SU-DHL-6 (cell line): ENCODE measurements at regions not wholly inside any gene's neighbourhood (a gene's known extent, or its start where the extent isn't known, plus 50 kb on each side); places are given as distances from the start of the nearest gene placed in this dataset.
"Not testable (repeated sequence)": the region's sequence is repeated elsewhere in the genome, so short reads cannot be mapped to it uniquely, and the experiment has no call there.

Source experiments
- H2AFZ ChIP-seq: fragments of 200-600 bp; sonication (generic); 2 replicates; pipeline ENCODE4 v1.6.1; 2014; ENCODE audit warnings: low read depth, mild to moderate bottlenecking, moderate library complexity, mixed read lengths, antibody characterized with exemption, low read length; ENCODE audit not compliant: severe bottlenecking
- H3F3A ChIP-seq: fragments of 200-600 bp; shearing (Covaris generic); 2 replicates; pipeline ENCODE4 v1.6.0; 2016; ENCODE audit warnings: antibody characterized with exemption, mild to moderate bottlenecking; ENCODE audit not compliant: insufficient read depth
- H3K27ac ChIP-seq: fragments of 200-600 bp; sonication (generic); 2 replicates; pipeline ENCODE4 v1.5.1; 2016; ENCODE audit warnings: low read depth, mild to moderate bottlenecking, low read length, moderate library complexity, mixed read lengths
- H3K27me3 ChIP-seq: fragments of 200-600 bp; sonication (generic), shearing (Covaris generic); 2 replicates; pipeline ENCODE4 v1.6.0; 2014; ENCODE audit warnings: mild to moderate bottlenecking, low read length
- H3K36me3 ChIP-seq: fragments of 200-600 bp; sonication (generic); 2 replicates; pipeline ENCODE4 v1.6.1; 2014; ENCODE audit warnings: mild to moderate bottlenecking, low read length, mixed read lengths
- H3K4me2 ChIP-seq: fragments of 300-600, 200-600 bp; shearing (Covaris generic), sonication (generic); 2 replicates; pipeline ENCODE4 v1.6.0; 2014; ENCODE audit warnings: low read length, low read depth, mild to moderate bottlenecking; ENCODE audit not compliant: poor library complexity, severe bottlenecking
- H3K4me3 ChIP-seq: fragments of 200-600 bp; sonication (generic); 2 replicates; pipeline ENCODE4 v1.5.1; 2014; ENCODE audit warnings: antibody characterized with exemption, low read length, mild to moderate bottlenecking, mixed read lengths; ENCODE audit not compliant: insufficient read depth, poor library complexity, severe bottlenecking
- H3K79me2 ChIP-seq: fragments of 200-600 bp; sonication (generic); 2 replicates; pipeline ENCODE4 v1.6.1; 2014; ENCODE audit warnings: mild to moderate bottlenecking, low read length, moderate library complexity; ENCODE audit not compliant: insufficient read depth
- H3K9ac ChIP-seq: fragments of 200-600 bp; sonication (generic); 2 replicates; pipeline ENCODE4 v1.7.0; 2014; ENCODE audit warnings: mild to moderate bottlenecking, low read length
- H3K9me2 ChIP-seq: fragments of 200-600 bp; sonication (generic); replicated peaks from 2 replicates; pipeline ENCODE4 v1.6.1; 2014; ENCODE audit warnings: low read length; ENCODE audit not compliant: insufficient read depth
- H3K9me3 ChIP-seq: fragments of 200-600 bp; sonication (generic); 2 replicates; pipeline ENCODE4 v1.6.1; 2014; ENCODE audit warnings: low read length, mixed read lengths; ENCODE audit not compliant: insufficient read depth
- H4K20me1 ChIP-seq: fragments of 200-600 bp; sonication (generic); 2 replicates; pipeline ENCODE4 v1.6.1; 2014; ENCODE audit warnings: low read depth, mild to moderate bottlenecking, antibody characterized with exemption, low read length, moderate library complexity, mixed read lengths
- CTCF ChIP-seq: fragments of 200-600 bp; sonication (generic); IDR thresholded peaks from one replicate; pipeline ENCODE4 v1.5.1; 2017; ENCODE audit warnings: antibody characterized with exemption, mild to moderate bottlenecking, low read length, moderate library complexity; ENCODE audit not compliant: insufficient read depth, poor library complexity, severe bottlenecking
- EZH2phosphoT487 ChIP-seq: fragments of 200-600 bp; sonication (generic), shearing (Covaris generic); conservative IDR thresholded peaks from 2 replicates; pipeline ENCODE4 v1.6.1; 2018; ENCODE audit warnings: mild to moderate bottlenecking, antibody characterized with exemption, low read length, moderate library complexity, mixed read lengths

GRCh38 chr7:149689291-149689721, 84.1 kb downstream of the ZNF467 start:
- no peaks in the 10 kb centered on the region for H4K20me1 ChIP-seq
- no peaks in the 10 kb centered on the region for H3K9me2 ChIP-seq
- H2AFZ ChIP-seq = no peak overlapping the region
- H3K4me3 ChIP-seq = no peak overlapping the region
- H3K27me3 ChIP-seq = no peaks in the 10 kb centered on the region
- no peaks in the 10 kb centered on the region for H3K79me2 ChIP-seq
- H3F3A ChIP-seq = no peaks in the 10 kb centered on the region
- H3K36me3 ChIP-seq = no peaks in the 10 kb centered on the region
- no peaks in the 10 kb centered on the region for H3K9me3 ChIP-seq
- H3K9ac ChIP-seq = no peak overlapping the region
- H3K4me2 ChIP-seq = no peak overlapping the region
- H3K27ac ChIP-seq = no peak overlapping the region
- no peak for TF ChIP-seq EZH2phosphoT487
- no peak for TF ChIP-seq CTCF

- TF ChIP-seq CTCF = no peak
- no peak for TF ChIP-seq EZH2phosphoT487
- Histone ChIP-seq H3F3A (no peaks in the 10 kb centered on the region), H3K36me3 (no peaks in the 10 kb centered on the region), H2AFZ (no peak overlapping the region), H3K4me3 (no peak overlapping the region), H3K4me2 (no peak overlapping the region), H3K27me3 (no peaks in the 10 kb centered on the region), H3K9ac (no peak overlapping the region), H3K9me2 (no peaks in the 10 kb centered on the region), H3K79me2 (no peaks in the 10 kb centered on the region), H3K27ac (no peak overlapping the region), H3K9me3 (no peaks in the 10 kb centered on the region), H4K20me1 (no peaks in the 10 kb centered on the region)
Measured at GRCh38 chr7:149688836-149689235, 84.6 kb downstream of the ZNF467 start.

GRCh38 chr7:149687820-149688219, 85.6 kb downstream of the ZNF467 start:
- H3K4me2 ChIP-seq, H3K9me2 ChIP-seq, H2AFZ ChIP-seq, H3K27me3 ChIP-seq, H3K4me3 ChIP-seq, H4K20me1 ChIP-seq, H3K27ac ChIP-seq, H3F3A ChIP-seq, H3K9ac ChIP-seq, H3K79me2 ChIP-seq, H3K9me3 ChIP-seq, H3K36me3 ChIP-seq: not testable (repeated sequence)

- Histone ChIP-seq H3K9me2 (no peaks in the 10 kb centered on the region), H3K79me2 (no peaks in the 10 kb centered on the region), H3K27ac (no peak overlapping the region), H3K4me2 (no peak overlapping the region), H3K9me3 (no peaks in the 10 kb centered on the region), H3K4me3 (no peak overlapping the region), H4K20me1 (no peaks in the 10 kb centered on the region), H3K9ac (no peak overlapping the region), H3F3A (no peaks in the 10 kb centered on the region), H3K27me3 (no peaks in the 10 kb centered on the region), H2AFZ (no peak overlapping the region), H3K36me3 (no peaks in the 10 kb centered on the region)
- TF ChIP-seq CTCF (no peak), EZH2phosphoT487 (no peak)
Measured at GRCh38 chr7:149686449-149686848, 86.9 kb downstream of the ZNF467 start.
